GM13976 (cell line): ENCODE measurements at regions not wholly inside any gene's neighbourhood (a gene's known extent, or its start where the extent isn't known, plus 50 kb on each side); places are given as distances from the start of the nearest gene placed in this dataset.
"Not testable (repeated sequence)": the region's sequence is repeated elsewhere in the genome, so short reads cannot be mapped to it uniquely, and the experiment has no call there.

Source experiments
- DNase-seq: peaks from one replicate; pipeline ENCODE4 v3.0.0; 2012; ENCODE audit warnings: low spot score
- in situ Hi-C: fragments of 300-500 bp; cut with MboI; formaldehyde crosslinking; loops from one replicate; pipeline ENCODE4 v1.12.0; 2022; ENCODE audit warnings: low sequenced_read_pairs, mixed read lengths, inconsistent platforms; ENCODE audit not compliant: unreplicated experiment
- TF ChIP-seq, protein P1 (sequence below): IDR thresholded peaks from 2 replicates; pipeline ENCODE4 v1.5.1; 2012; ENCODE audit warnings: borderline replicate concordance, mild to moderate bottlenecking; ENCODE audit not compliant: insufficient read depth; ENCODE audit errors: extremely low read depth, missing control alignments, control extremely low read depth

GRCh38 chr14:53621433-53621832 is 335.2 kb downstream of the BMP4 start:
- DNase-seq, result no peak
- in situ Hi-C loops, result no loop called here
- TF ChIP-seq, protein P1, sequence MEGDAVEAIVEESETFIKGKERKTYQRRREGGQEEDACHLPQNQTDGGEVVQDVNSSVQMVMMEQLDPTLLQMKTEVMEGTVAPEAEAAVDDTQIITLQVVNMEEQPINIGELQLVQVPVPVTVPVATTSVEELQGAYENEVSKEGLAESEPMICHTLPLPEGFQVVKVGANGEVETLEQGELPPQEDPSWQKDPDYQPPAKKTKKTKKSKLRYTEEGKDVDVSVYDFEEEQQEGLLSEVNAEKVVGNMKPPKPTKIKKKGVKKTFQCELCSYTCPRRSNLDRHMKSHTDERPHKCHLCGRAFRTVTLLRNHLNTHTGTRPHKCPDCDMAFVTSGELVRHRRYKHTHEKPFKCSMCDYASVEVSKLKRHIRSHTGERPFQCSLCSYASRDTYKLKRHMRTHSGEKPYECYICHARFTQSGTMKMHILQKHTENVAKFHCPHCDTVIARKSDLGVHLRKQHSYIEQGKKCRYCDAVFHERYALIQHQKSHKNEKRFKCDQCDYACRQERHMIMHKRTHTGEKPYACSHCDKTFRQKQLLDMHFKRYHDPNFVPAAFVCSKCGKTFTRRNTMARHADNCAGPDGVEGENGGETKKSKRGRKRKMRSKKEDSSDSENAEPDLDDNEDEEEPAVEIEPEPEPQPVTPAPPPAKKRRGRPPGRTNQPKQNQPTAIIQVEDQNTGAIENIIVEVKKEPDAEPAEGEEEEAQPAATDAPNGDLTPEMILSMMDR, result no peak

DNA sequence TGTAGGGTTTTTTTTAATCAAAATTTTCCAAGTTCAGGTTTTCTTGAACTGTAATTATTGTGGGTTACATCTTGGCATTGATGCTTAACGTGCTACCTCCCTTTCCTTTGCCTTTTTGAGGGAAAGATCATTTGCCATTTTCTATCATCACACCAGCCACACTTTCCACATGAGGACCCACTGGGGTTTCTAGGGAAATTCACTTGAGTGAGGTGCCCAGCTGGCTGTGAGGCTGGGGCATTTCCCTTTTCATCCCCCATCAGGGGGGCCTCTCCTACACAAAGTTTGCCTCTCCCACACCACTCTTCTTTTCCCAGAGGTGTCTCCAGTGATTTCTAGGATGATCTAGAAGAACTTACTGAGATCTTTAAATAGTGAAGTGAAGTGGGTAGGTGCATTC is 335.7 kb downstream of the BMP4 start:
- TF ChIP-seq, protein P1, result no peak
- DNase-seq, result no peak
- in situ Hi-C loops, result no loop called here

DNA sequence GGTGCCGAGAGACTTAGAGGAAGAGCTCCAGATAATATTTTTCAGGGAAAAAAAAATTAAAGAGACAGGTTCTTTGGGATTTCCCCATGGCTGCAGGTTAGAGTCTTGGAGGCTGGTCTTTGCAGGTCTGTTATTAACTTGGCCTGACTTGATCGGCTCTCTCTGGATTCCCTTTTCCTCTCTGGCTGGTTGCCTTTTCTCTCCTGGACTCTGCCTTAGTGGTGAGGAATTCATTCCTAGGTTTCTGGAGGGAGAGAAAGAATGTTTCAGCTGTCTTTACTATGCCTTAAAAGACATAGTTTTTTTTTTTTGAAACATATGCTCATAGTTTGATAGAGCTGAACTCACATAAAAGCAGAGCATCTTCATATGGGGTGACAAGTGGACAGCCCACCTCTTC is 336.3 kb downstream of the BMP4 start:
- TF ChIP-seq, protein P1, result no peak
- no peak for DNase-seq
- in situ Hi-C loops, result no loop called here

DNA sequence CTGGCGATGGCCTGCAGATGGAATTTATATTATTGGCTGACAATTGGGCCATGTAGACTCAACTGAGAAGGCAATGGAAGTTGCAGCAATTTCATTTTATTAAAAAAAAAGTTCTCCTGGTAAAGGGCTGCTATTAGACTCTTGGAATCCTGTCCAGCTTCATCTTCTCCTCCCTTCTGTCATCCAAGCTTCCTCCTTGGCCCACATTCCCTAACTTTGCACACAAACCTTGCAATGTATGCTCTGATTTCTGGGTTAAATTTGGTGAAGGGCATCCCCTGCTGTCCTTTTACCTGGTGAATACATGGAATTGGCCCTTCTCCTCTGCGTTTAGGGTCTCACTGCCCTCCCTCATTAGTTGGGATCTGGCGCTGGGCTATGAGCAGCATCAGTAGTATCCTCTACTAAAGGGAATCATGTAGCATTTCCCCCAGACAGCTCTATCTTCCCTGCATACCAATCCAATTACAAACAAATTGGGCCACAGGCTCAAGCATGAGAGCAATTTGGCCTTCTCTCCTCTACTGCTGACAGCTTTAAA is 336.9 kb downstream of the BMP4 start:
- in situ Hi-C loops, result no loop called here
- DNase-seq, result no peak
- TF ChIP-seq, protein P1, result no peak

DNA sequence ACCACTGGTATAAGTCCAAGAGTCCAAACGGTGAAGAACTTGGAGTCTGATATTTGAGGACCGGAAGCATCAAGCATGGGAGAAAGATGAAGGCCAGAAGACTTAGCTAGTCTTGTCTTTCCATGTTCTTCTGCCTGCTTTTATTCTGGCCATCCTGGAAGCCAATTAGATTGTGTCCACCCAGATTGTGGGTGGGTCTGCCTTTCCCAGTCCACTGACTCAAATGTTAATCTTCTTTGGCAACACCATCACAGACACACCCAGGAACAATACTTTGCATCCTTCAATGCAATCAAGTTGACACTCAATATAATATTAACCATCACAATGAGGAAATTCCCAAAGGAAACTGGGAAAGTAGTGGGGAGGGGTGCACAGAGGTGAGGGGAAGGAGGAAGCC is 340.1 kb downstream of the BMP4 start:
- DNase-seq, in situ Hi-C loops: not testable (repeated sequence)

- DNase-seq, result no peak
- in situ Hi-C loops, result no loop called here
- TF ChIP-seq, protein P1, result no peak
These were observed 341.4 kb downstream of the BMP4 start for GRCh38 chr14:53615252-53615651.

GRCh38 chr14:53613404-53614253 is 343.0 kb downstream of the BMP4 start:
- TF ChIP-seq, protein P1, result no peak
- peak; percentile 73 for DNase-seq
- in situ Hi-C loops, result no loop called here
